Fibroblast of upper back skin (primary cell): ENCODE measurements at regions not wholly inside any gene's neighbourhood (a gene's known extent, or its start where the extent isn't known, plus 50 kb on each side); places are given as distances from the start of the nearest gene placed in this dataset.

Experiments used
- DNase-seq: peaks from one replicate; pipeline ENCODE4 v3.0.0-alpha.2; 2013

DNA sequence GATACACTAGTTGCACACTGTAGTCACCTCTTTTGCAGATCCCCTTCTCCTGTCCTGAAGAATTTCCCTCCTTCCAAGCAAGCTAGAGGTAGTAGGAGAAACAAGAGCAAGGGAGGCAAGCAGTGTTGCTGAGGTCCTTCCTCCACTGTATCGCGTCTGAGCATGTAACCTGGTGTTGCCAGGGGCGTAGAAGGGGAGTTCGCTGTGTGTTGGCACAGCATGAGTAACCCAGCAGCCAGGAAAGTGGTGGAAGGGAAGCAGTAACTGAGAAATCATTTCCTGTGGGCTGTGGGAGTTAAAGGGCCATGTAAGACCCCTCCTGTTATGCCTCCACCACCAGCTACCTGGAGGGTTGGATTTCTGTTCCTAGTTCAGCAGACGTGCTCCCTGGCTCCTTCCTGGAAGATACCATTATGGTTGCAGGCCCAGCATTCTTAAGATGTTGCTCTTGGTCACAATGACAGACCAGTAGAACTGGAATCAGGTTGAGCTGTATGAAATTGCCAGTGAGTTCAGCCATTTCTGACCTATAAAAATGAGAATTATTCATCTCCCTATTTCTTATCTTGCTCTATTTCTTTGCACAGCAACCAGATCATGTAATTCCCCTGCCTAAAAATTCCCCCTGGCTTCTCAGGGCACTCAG, 215.3 kb upstream of the TOPAZ1 start:
- no peak for DNase-seq

DNA sequence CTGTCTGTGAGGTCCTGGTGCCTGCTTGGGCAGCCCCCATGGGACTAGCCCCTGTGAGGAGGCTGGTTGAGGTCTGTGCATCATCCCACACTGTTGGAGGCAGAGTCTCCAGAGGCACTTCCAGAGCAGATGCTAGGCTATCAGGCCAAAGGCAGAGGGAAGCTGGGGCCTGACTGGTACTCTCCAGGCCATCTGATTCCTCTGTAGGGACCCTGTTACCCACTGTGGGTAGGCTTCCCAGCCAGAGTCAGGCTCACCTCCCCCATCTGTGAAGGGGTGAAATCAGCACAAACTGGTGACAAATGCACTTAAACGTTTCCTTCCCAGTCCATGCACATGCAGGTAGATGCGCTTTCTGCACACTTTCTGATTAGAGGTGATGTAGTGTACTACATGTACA, 212.6 kb upstream of the TOPAZ1 start:
- no peak for DNase-seq

DNA sequence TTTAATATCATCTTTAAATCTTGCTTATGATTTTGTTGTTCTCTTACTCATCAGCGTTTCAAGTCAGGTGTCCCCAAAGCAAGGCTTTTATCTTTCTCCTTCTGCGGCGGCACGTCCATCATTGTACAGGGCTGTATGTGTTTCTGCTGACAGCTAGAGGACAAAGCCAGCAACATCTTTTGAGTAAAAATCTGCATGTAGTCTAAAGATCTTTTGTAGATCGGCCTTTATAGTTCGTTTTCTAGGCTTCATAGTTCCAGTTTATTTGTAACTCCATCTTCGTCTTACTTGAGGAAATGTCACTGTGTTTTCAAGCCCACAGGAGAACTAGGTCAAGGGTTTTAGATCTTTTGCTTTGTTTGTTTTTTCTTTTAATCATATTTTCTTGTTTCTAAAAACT, 211.4 kb upstream of the TOPAZ1 start:
- no peak for DNase-seq

DNA sequence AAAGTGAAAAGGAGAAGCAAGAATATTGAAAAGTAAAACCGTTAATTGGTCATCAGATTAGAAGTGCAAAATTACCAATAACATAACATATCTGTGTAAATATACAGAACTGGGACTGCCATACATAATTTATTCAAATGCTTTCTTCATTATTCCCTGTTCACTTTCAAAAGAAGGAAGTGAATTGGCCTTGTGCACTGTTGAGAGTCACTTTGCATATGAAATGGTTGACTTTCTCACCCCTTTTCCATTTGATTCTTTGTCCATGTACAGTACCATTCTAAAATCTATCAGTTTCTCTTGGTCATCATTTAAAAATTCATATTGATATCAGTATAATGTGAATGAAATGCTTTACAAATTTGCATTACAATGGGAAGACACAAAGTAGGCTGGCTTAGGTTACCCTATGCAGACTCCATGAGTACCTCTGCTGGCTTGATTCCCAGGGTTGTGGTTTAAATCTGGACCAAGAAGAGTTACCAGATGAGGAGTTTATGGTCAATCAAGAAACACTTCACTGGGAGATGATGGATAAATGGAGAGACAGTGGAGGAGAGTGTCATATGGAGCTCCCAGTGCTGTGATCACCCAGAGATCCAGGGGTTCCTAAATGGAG, 210.9 kb upstream of the TOPAZ1 start:
- peak; percentile 42 for DNase-seq

DNA sequence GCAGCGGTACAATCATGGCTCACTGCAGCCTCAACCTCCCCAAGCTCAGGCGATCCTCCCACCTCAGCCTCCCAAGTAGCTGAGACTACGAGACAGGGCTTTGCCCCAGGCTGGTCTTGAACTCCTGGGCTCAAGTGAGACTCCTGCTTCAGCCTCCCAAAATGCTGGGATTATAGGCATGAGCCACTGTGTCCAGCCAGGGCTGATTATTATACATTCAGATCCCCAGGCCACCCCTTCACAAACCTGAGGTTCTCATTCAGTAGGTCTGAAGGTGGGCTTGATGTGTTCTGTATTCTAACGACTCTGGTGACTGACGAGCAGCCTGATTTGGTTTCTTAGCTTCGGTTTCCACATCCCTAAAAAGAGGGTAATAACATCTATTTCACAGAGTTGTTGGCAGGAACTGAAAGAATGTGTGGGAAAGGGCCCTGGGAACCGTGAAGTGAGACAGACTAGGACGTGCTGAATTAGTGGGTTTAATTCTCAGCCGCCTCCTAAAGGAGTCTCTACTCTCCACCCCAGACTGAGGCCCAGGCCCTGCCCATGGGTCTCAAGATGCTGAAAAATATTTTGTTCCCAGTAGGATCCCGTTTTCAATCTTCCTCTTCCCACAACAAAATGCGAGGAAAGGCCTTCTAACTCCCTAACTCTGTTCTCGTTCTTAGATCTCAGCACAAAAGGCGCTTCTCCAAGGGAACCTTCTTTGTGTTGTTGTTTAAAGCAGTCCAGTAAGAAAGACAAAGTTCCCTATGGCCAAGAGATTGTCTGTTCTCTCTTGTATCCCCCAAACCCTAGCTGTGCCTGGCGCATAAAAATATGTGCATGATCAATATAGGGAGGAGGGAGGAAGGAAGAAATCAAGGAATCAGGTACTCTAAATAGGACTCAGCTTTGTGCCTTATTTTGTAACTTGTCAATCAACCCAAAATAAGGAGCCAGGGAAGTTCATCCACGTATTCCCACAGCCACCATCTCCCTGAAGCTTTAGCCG, 210.0 kb upstream of the TOPAZ1 start:
- no peak for DNase-seq

DNA sequence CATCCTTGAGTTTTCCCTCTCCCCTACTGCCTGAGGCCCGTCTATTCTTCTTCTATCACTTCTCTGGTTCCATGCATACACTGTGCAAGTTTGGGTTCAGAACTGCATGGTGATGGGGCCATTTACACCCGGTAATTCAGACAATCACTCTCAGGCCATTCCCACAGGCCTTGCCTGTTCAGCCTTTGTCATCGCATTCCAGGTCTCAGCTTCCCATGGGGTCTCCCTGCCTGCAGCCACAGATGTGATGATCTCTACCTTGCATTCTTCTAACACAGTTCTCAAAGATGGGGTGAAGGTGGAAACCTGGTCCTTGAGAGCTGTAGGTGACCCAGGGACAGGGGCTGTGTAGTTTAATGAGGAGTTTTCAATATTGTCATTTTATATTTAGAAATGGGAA, 209.2 kb upstream of the TOPAZ1 start:
- no peak for DNase-seq

DNA sequence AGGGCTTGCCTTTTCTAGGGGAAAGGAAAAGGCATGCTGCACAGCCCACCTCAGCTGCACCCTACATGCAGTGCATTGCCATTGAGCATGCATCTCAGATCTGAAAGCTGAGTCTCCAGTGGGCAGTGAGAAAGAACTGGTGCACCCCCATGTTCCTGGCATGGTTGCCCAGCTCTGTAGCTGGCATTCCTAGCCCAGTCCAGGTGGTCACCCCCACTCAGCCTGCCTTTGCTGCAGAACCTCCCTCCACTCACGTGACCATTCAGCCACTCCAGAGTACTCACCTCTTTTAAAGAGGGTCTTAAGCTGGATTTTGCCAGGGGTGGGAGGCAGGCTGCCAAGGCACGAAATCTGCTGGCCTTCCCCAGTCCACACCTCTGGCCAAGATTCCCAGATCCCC, 208.6 kb upstream of the TOPAZ1 start:
- DNase-seq: no peak

DNA sequence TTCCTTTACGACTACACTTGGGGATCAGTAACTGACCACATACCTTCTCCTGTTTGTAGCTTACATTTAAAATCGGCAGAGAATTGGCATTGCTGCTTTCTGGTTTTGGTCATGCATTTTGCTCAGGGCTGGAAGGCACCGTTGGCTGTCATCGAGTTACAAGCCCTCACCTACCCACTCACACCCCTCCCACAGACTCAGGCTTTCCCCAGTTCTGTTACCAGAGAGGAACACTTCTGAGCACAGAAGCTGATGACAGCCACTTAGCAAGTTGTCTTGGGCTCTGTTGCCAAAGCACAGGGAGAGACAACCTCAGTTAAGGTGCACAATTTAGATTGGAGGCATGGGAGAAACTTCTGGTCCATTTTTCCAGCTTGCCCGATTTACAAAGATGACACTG, 204.8 kb upstream of the TOPAZ1 start:
- no peak for DNase-seq

DNA sequence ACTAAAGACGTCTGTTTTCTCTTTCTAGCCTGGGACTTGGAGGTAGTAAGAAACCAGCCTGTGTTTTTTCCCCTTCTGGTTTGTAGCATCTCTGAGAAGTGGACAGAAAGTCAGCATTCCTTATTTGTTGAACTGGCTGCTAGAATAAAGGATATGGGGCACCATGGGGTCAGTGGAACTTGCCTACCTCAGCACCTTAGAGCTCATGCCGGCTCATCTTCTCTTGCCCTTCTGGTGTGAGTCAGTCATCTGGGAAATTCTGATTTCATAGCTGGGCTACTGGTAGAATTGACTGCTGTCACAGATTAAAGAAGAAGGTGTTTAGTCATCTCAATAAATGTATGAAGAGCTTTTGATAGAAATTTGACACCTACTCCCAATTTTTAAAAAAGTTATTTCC, 202.7 kb upstream of the TOPAZ1 start:
- DNase-seq: no peak

DNA sequence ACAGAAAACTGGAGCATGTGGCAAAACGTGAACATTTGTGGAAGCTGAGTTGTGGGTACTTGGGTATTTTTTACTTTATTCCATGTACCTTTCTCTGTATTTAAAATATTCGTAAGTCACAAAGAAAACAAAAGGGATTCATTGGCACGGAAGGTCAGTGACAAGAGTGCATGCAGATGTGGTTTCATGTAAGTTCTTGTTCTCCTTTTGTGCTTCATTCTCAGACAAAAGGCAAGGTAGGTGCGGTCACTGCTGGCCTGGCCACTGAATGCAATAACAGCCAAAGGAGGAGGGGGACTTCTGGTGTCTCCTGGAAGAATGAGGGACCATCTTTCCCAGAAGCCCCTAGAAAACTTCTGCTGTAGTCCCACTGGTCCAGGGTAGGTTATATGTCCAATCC, 200.0 kb upstream of the TOPAZ1 start:
- DNase-seq: no peak

DNA sequence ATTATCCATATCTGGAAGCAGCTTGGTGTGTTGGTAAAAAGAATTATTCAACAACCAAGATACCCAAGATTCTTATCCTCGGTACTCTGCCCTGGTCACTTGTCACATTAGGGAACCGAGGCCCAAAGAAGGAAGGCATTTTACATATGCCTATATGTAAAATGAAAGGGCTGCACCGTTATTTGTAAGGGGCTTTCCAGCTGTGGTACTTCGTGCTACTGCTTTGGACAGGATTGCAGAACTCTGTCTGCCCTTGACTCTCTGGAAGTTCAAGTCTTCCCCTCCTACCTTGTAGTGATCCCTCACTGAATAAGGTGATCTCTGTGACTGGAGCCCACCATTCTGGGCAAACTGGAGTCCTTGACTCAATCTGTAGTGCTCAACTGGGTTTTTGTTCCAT, 198.9 kb upstream of the TOPAZ1 start:
- DNase-seq: no peak

DNA sequence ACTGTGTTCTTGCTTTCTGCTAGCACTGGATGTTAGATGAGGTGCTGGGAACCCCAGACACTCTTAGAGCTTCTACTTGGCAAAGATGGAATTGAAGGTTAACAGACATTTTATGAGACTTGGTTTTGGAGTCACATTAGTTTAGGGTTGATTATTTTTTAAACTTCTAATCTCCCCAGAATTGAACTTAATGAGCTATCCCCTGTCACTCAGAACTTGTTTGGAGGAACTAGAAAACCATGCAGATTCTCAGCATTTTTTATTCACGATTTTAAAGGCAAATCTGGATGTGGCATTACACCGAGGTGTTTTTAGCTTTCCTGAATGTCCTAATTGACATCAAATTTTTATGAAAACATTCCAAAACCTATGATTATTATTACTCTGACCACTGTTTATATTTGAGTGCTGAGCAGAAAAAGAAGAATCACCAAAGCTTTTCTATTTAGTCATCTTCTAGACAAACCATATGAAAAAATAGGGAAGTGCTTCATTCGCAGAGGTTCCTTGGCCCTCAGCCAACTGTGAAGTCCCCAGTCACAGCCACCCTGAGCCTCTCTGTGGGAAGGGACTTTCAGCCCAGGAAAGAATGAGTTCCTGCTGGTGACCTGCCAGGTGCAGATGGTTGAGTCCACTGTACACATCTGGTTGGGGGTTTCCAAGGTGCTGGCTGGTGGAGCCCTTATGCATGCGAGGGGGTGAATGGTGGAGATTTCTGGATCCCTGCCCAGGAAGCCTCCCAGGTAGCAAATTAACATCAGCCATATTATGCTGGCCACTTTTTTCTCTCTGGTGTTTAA, 196.0 kb upstream of the TOPAZ1 start:
- no peak for DNase-seq

DNA sequence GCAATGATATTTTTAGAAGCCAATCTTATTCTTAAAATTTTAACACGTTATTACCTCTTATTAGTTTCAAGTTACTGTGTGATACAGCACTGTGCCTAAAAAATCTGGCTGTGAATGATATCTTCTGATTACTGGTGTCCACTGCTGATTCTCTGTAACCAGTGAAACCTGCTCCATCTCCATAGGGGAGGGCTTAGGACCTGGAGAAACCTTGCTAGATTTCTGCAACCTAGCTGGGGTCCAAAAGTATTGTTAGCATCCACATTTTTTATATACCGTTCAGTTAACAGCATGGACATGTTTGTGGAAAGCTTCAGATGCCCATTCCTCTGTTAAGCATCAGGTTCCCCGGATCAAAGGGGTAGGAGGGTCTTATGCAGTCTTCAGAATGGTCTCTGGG, 193.9 kb upstream of the TOPAZ1 start:
- no peak for DNase-seq

DNA sequence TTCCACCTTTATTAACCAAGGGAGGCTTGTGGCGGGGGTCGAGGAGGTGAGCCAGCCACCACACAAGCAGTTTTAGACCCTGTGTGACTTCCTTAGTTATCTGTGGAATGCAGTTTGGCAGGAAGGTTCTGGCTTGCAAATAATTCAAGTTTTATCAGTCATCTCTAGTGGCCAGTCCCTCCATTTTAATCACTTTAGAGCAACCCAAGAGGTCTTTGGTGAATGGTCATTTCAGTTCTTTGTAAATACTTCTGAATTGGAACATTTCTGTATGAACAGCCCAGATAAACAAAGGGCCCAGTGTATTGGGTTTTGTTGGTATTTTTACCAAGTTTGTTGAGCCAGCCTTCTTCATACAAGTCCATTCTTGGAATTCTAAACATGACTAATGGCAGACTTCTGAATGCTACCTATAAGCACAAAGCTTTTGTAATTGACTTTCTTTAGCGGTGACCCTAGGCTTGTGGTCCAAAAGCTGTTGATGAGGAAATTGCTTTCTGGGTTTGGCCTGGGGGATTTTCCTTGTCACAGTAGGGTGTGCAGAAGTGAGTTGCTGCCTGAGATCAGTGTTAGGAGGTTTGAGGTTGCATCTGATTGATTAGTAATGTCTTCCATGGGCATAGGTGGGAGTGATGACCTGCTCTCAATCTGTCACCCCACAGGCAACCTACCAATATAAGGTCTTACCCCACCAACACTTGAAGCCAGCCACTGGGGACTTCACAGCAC, 193.3 kb upstream of the TOPAZ1 start:
- DNase-seq: peak; percentile 37

DNA sequence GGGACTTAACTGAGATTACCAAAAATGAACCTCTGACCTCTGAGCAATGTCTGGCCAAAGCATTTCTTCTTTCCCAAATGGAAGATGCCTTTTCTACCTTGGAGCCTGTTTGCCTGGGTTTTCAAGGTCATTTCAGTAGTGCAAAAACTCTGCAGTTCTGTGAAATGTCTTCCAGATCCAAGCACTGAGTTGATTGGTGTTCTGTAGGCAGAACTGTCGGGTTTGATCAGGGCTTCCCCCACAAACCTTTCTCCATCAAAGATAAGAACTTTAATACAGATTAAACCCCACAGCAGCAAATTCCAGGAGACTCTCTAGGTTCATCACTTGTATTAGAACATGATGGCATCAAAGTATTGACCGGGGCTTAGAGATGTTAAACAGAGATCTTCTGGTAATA, 192.7 kb upstream of the TOPAZ1 start:
- DNase-seq: no peak

DNA sequence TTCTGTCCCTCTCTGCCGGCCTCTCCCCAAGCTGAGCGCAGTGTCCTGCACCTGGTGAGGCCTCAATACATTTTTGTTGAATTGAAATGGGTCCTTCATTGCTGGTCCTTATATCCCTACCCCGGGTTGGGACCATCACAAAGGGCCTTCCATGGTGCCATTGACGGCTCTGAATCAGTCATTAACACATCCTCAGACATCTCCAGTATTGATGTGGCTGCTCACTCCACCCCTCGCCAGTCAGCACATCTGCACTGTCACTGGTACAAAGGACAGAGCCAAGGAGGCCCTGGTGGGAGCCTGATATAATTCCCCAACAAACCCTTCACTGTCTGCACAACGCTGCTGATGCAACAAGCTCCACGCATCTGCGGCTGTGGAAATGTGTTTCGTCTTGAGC, 191.6 kb upstream of the TOPAZ1 start:
- DNase-seq: no peak

DNA sequence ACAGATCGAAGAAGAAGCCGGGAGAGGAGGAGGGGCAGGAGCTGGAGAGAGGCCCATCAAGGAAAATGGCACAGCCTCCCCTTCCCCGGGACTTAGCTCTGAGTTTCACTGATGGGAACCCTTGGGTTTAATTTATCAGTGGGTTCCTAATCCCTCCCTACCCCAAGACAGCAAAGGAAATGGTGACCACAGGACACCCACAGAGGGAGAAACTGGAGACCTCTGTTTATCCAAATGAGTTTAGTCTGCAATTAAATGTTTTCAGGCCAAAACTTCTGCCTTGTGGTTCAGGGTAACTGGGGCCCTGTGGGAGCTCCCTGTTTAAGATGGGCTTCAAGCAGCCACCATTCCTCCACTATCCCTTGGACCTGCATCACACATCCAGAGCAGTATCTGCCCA, 190.8 kb upstream of the TOPAZ1 start:
- no peak for DNase-seq

DNA sequence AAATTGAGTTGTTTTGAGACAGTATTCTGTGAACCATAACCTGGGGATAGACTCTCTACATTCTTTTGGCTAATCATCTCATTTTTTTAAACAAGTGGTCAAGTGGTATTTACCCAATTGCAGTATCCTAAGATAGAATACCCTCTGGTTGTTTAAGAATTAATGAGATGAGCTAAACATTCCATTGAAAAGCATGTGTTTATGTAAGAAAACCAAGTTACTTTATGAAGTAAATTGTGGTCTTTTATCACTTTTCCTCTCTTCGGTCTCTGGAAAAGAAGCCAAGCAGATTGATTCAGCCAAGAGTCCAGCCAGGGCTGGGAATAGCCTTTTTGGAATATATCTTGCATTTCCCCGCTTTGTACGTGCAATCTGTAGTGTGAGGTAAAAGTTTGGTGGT, 185.7 kb upstream of the TOPAZ1 start:
- peak; percentile 30 for DNase-seq

DNA sequence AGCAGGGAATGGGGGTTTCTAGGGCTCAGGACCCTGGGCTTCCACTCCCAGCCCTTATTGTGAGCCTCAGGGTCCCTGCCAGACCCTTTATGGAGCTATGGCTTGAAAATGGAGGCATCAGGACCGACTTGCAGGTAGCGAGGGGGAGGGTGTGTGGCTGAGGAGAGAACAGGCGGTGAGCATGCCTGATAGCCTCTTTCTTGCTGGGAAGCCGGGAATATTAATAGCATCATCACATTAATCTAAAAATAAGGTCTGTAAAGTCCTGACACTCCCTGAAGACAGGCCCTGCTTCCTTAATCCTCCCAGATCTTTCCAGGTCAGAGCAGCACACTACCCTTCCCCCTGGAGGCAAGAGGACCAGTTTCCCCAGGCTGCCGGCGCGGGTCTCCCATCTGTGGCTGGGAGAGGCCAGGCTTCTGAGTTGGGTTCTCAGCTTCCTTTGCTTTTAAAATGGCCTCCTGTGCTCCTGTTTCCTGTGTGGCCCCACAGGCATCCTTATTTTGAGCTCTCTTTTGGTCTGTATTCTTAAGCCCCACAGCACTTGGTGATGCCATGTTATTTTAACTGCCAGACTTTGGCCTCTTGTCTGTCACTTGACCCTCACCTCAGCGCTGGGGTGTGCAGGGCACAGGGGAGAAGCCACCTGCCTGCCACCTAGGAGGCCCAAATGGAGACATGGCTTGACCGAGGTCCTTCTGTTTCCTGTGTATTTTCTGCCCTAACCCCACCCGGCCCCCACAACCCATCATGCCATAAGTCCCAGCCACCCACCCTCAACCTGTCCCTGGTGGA, 185.0 kb upstream of the TOPAZ1 start:
- DNase-seq: no peak

DNA sequence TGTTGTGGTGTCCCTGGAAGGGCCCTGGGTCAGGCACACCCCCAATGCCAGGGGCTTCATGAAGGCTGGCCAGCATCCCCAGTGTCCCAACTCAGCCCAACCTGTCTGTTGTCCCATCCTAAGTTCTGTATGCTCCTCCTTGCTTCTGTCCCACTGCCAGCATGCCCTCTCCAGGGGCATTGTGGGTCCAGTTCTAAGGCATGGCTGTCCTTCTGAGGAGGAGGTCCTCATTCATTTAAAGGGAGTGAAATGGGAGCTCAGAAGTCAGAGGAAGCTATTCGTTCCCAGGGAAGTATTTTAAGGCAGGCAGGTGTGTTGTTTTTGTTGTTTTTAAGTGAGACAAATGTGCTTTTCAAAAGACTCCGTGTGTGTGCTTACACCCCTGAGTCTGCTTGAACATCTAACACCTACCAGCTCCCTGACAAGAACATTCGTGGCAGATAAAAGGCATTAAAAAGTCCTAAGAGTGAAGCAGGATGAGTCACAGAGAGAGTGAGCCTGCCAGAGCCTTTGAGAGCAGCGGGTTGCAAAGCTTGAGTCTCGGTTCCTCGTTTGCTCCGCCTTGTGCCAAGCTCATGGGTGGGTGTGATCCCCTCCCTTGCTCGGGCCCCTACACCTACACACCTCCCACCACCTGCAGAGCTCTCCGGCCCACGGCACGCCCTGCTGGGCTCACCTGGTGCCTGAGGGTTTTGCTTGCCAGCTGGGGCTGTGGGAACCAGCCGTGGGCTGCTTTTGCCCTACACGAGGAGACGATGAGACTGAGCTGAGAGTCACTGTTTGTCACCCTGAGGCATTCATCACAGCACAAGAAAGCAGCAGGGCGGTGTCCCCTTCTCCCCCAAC, 183.4 kb upstream of the TOPAZ1 start:
- DNase-seq: peak; percentile 51

DNA sequence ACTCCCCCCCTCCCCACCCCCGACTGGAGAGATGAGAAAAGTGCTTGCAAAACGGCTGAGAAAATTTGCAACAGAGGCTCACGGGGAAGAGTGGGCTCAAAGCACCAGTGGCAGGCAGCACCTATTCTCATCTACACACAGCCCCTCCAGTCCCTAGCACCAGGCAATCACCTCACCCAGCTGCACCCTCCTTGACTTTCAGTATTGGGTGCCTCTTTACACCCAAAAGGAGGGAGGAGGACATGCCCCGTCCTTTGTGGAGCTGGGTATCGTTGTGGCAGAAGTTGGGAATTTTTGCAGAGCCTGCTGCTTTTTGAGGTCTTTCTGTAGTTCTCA, 182.8 kb upstream of the TOPAZ1 start:
- DNase-seq: no peak
